Heart left ventricle (tissue), 13 donors: ENCODE measurements at regions not wholly inside any gene's neighbourhood (a gene's known extent, or its start where the extent isn't known, plus 50 kb on each side); places are given as distances from the start of the nearest gene placed in this dataset.

Experiments used
- CTCF ChIP-seq, 12 donors: fragments of 200-600 bp; sonication (generic) in 4 of 12; IDR thresholded peaks; one replicate each; pipeline versions ENCODE4 v1.5.0 to v1.8.0; 2018 to 2022; ENCODE audit warnings: antibody characterized with exemption in 12 of 12, mild to moderate bottlenecking in 5 of 12
- POLR2A ChIP-seq, 2 donors: fragments of 450-650 bp; IDR thresholded peaks; one replicate each; pipeline ENCODE4 v1.6.1; 2017; ENCODE audit warnings: antibody characterized with exemption in 2 of 2, mild to moderate bottlenecking in 2 of 2, moderate library complexity in 2 of 2
- donor health status: ischemic (EF 13 %, LVEDD 7.1; RV severe dilation, severe dysfunction).
- donor health status: DM: no; HTN: yes; CAD: no.
- donor health status: DM: no; HTN: no; CAD: no.
- donor health status: ischemic (EF 25% LVEDD 6.9; RV normal size, moderate dysfunction).
- donor health status: ischemic (EF 25% LVEDD 5.7; RV mildly dilated, moderate dysfunction).
- donor health status: ischemic (EF 35%, LVEDD 5.7; RV mildly dilated, moderate dysfunction).
- donor health status: nonischemic (EF 11% LVEDD 7.7; RV severe dilation, severe dysfunction).
- donor health status: DM: yes; HTN: yes; CAD: no.
- donor health status: PGD.
- donor health status: ischemic (EF 29% LVEDD 5.4; RV normal size, mild dysfunction).
- donor health status: nonischemic (EF 23%, LVEDD 6.1; RV moderate dilation, normal function).

GRCh38 chr10:44511601-44512000 lies 126.7 kb upstream of the CXCL12 start:
- no peak for TF ChIP-seq CTCF (IDR thresholded peaks at IDR 0.05)
- TF ChIP-seq POLR2A (IDR thresholded peaks at IDR 0.05): no peak
